ENCODE measurements at regions not wholly inside any gene's neighbourhood (a gene's known extent, or its start where the extent isn't known, plus 50 kb on each side); places are given as distances from the start of the nearest gene placed in this dataset.
"Not testable (repeated sequence)": the region's sequence is repeated elsewhere in the genome, so short reads cannot be mapped to it uniquely, and the experiment has no call there.

DNA sequence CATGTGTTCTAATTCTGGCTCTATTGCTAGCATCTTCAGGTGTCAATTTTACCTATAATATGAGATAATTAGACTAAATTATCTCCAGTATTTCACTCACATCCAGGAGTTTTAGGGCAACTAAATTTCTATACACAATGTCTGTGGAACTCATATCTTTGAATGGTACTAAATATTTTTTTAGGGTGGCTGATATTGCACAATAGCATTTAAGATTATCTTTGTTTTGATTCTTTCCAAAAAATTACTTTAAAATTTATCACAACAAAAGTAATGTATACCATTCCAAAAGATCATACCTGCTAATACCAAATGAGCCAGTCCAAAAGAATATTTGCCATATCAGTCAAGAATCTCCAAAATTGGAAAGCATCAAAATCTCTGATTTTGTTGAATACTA is 285.5 kb downstream of the SEMA3D start:
- H3K4me3 ChIP-seq, result no peak overlapping the region
- TF ChIP-seq RNF2 (IDR thresholded peaks at IDR 0.05; ENCODE audit: borderline replicate concordance, low read depth), result no peak
- TF ChIP-seq, protein P1, sequence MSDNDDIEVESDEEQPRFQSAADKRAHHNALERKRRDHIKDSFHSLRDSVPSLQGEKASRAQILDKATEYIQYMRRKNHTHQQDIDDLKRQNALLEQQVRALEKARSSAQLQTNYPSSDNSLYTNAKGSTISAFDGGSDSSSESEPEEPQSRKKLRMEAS (IDR thresholded peaks at IDR 0.05), result no peak
- TF ChIP-seq FOXS1 (CRISPR knock-in tag; IDR thresholded peaks at IDR 0.05), result no peak
- no peak for TF ChIP-seq CHD2 (IDR thresholded peaks at IDR 0.05; ENCODE audit: low read length, partially characterized antibody)
- TF ChIP-seq TFCP2L1 (CRISPR knock-in tag; IDR thresholded peaks at IDR 0.05), result no peak
- TF ChIP-seq EHMT2 (IDR thresholded peaks at IDR 0.05; ENCODE audit: low read depth), result no peak
- ATAC-seq (no peak), DNase-seq (ENCODE audit: low read depth in 1 of 2, low spot score in 1 of 2) (no peak), FAIRE-seq (no peak)
- no peak overlapping the region for H3K4me2 ChIP-seq
- H3K9me3 ChIP-seq, result 0 out of 3 replicates have a peak, but pooled peaks cover under 1% of the 10 kb centered on the region
- no peak overlapping the region for H3K27ac ChIP-seq
- no peaks in the 10 kb centered on the region for H3K4me1 ChIP-seq
- POLR2A ChIA-PET, result no interaction called here
- CTCF ChIA-PET, result no interaction called here

GRCh38 chr7:84900215-84900614 is 286.6 kb downstream of the SEMA3D start:
- CTCF ChIA-PET, result no interaction called here
- TF ChIP-seq, protein P2, sequence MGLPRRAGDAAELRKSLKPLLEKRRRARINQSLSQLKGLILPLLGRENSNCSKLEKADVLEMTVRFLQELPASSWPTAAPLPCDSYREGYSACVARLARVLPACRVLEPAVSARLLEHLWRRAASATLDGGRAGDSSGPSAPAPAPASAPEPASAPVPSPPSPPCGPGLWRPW (IDR thresholded peaks at IDR 0.05), result no peak
- TF ChIP-seq EHF (CRISPR knock-in tag; IDR thresholded peaks at IDR 0.05), result no peak
- Histone ChIP-seq H3K4me1 (no peaks in the 10 kb centered on the region), H3K9me3 (peaks cover 5% of the 10 kb centered on the region; the same call in 1 of the 3 replicates), H3K27ac (no peak overlapping the region), H3K4me3 (no peak overlapping the region), H3K4me2 (no peak overlapping the region)
- POLR2A ChIA-PET, result no interaction called here
- no peak for FAIRE-seq
- no peak for DNase-seq (ENCODE audit: low read depth in 1 of 2, low spot score in 1 of 2)
- ATAC-seq, result no peak
- 60% methylated on average over 3 of the region's 3 CpGs for WGBS (ENCODE audit: missing lambda C conversion rate)

GRCh38 chr7:84895563-84895962 is 291.3 kb downstream of the SEMA3D start:
- Histone ChIP-seq H3K9me3 (peaks cover 8% of the 10 kb centered on the region; the same call in 1 of the 3 replicates), H3K27ac (no peak overlapping the region), H3K4me1 (no peaks in the 10 kb centered on the region), H3K4me2 (no peak overlapping the region), H3K4me3 (no peak overlapping the region)
- FAIRE-seq, result no peak
- DNase-seq (ENCODE audit: low read depth in 1 of 2, low spot score in 1 of 2), result no peak
- ChIA-PET POLR2A (no interaction called here), CTCF (no interaction called here)
- no peak for ATAC-seq
- 71% methylated on average over 3 of the region's 3 CpGs for WGBS (ENCODE audit: missing lambda C conversion rate)
- TF ChIP-seq EP300 (IDR thresholded peaks at IDR 0.05), result no peak
- TF ChIP-seq, protein P1 (IDR thresholded peaks at IDR 0.05), result no peak
- TF ChIP-seq ESRRA (IDR thresholded peaks at IDR 0.05; ENCODE audit: borderline replicate concordance, low read length), result no peak
- no peak for TF ChIP-seq MYC (IDR thresholded peaks at IDR 0.05; ENCODE audit: borderline replicate concordance, low read length)
- no peak for TF ChIP-seq SREBF2 (IDR thresholded peaks at IDR 0.05)
- no peak for TF ChIP-seq CBX8 (IDR thresholded peaks at IDR 0.05)
- no peak for TF ChIP-seq RCOR1 (IDR thresholded peaks at IDR 0.05; ENCODE audit: low read depth, low read length)
- TF ChIP-seq GATA3 (IDR thresholded peaks at IDR 0.05; ENCODE audit: borderline replicate concordance), result no peak
- TF ChIP-seq ZSCAN20 (CRISPR knock-in tag; IDR thresholded peaks at IDR 0.05), result no peak
- TF ChIP-seq ZNF302 (CRISPR knock-in tag; IDR thresholded peaks at IDR 0.05), result no peak
- no peak for TF ChIP-seq NPAS2 (CRISPR knock-in tag; IDR thresholded peaks at IDR 0.05; ENCODE audit: borderline replicate concordance)

DNA sequence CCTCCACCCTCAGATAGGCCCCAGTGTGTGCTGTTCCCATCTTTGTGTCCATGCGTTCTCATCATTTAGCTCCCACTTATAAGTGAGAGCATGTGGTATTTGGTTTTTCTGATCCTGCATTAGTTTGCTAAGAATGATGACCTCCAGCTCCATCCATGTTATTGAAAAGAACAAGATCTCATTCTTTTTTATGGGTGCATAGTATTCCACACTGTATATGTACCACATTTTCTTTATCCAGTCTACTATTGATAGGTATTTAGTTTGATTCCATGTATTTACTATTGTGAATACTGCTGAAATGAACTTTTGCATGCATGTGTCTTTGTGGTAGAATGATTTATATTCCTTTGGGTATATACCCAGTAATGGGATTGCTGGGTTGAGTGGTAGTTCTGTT is 303.3 kb downstream of the SEMA3D start:
- 88% methylated on average over 1 of the region's 1 CpG for WGBS (ENCODE audit: missing lambda C conversion rate)
- ATAC-seq; H3K4me1 ChIP-seq; CTCF ChIA-PET; FAIRE-seq; H3K4me2 ChIP-seq; DNase-seq (ENCODE audit: low read depth in 1 of 2, low spot score in 1 of 2); H3K27ac ChIP-seq; POLR2A ChIA-PET; H3K9me3 ChIP-seq; H3K4me3 ChIP-seq: not testable (repeated sequence)

DNA sequence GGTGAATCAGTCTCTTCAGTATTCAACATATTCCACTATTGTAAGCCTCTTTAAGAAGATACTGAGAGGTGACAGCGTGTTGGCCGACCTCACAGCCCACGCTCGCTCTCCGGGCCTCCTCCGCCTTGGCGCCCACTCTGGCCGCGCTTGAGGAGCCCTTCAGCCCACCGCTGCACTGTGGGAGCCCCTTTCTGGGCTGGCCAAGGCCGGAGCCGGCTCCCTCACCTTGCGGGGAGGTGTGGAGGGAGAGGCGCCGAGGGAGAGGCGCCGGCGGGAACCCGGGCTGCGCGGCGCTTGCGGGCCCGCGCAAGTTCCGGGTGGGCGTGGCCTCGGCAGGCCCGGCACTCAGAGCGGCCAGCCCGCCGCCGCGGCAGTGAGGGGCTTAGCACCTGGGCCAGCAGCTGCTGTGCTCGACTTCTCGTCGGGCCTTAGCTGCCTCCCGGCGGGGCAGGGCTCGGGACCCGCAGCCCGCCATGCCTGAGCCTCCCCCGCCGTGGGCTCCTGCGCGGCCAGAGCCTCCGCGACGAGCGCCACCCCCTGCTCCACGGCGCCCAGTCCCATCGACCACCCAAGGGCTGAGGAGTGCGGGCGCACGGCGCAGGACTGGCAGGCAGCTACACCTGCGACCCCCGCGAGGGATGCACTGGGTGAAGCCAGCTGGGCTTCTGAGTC is 306.4 kb downstream of the SEMA3D start:
- H3K9me3 ChIP-seq; H3K4me1 ChIP-seq; DNase-seq (ENCODE audit: low read depth in 1 of 2, low spot score in 1 of 2); FAIRE-seq; CTCF ChIA-PET; POLR2A ChIA-PET; ATAC-seq; H3K27ac ChIP-seq; H3K4me2 ChIP-seq; H3K4me3 ChIP-seq: not testable (repeated sequence)
- 93% methylated on average over 29 of the region's 60 CpGs for WGBS (ENCODE audit: missing lambda C conversion rate)
